ENCODE measurements at regions not wholly inside any gene's neighbourhood (a gene's known extent, or its start where the extent isn't known, plus 50 kb on each side); places are given as distances from the start of the nearest gene placed in this dataset.

- ChIA-PET POLR2A (no interaction called here), CTCF (interaction anchor here (1.1 kb wide), 1 partner anchor 35 kb away, joined by 3 read pairs; no protein-coding TSS in a partner anchor)
- intact Hi-C loops (cut with micrococcal nuclease) = no loop called here
- no peak for ATAC-seq
- H3K27ac Mint-ChIP-seq = no peak overlapping the region
- no peak for TF ChIP-seq CTCF (IDR thresholded peaks at IDR 0.05)
- H3K4me1 Mint-ChIP-seq (ENCODE audit: low read depth) = peaks cover 3% of the 10 kb centered on the region
- peaks cover 11% of the 10 kb centered on the region for H3K9me3 Mint-ChIP-seq
- peaks cover 2% of the 10 kb centered on the region for H3K27me3 Mint-ChIP-seq
- DNase-seq = no peak
- H3K36me3 Mint-ChIP-seq (ENCODE audit: low read depth) = no peaks in the 10 kb centered on the region
- no peak overlapping the region for H3K4me3 Mint-ChIP-seq
Measured at GRCh38 chr1:94362466-94363058, 55.6 kb upstream of the ABCD3 start.

- DNase-seq = no peak
- Mint-ChIP-seq H3K4me1 (ENCODE audit: low read depth) (peaks cover 3% of the 10 kb centered on the region), H3K4me3 (no peak overlapping the region), H3K36me3 (ENCODE audit: low read depth) (no peaks in the 10 kb centered on the region), H3K9me3 (peaks cover 7% of the 10 kb centered on the region), H3K27me3 (no peaks in the 10 kb centered on the region), H3K27ac (no peak overlapping the region)
- POLR2A ChIA-PET = no interaction called here
- no peak for TF ChIP-seq CTCF (IDR thresholded peaks at IDR 0.05)
- CTCF ChIA-PET = no interaction called here
- intact Hi-C loops (cut with micrococcal nuclease) = no loop called here
- ATAC-seq = no peak
Measured at GRCh38 chr1:94358630-94359599, 59.3 kb upstream of the ABCD3 start.

- H3K9me3 Mint-ChIP-seq = peaks cover 2% of the 10 kb centered on the region
- no peak overlapping the region for H3K27ac Mint-ChIP-seq
- H3K36me3 Mint-ChIP-seq (ENCODE audit: low read depth) = no peaks in the 10 kb centered on the region
- no peak for ATAC-seq
- DNase-seq = no peak
- H3K4me3 Mint-ChIP-seq = no peak overlapping the region
- peaks cover 3% of the 10 kb centered on the region for H3K4me1 Mint-ChIP-seq (ENCODE audit: low read depth)
- POLR2A ChIA-PET = no interaction called here
- TF ChIP-seq CTCF (IDR thresholded peaks at IDR 0.05) = no peak
- CTCF ChIA-PET = no interaction called here
- no peaks in the 10 kb centered on the region for H3K27me3 Mint-ChIP-seq
- intact Hi-C loops (cut with micrococcal nuclease) = no loop called here
Measured at GRCh38 chr1:94357661-94358060, 60.5 kb upstream of the ABCD3 start.

GRCh38 chr1:94355485-94355980, 62.7 kb upstream of the ABCD3 start:
- POLR2A ChIA-PET = no interaction called here
- TF ChIP-seq CTCF (IDR thresholded peaks at IDR 0.05) = no peak
- Mint-ChIP-seq H3K27me3 (no peaks in the 10 kb centered on the region), H3K4me3 (no peak overlapping the region), H3K4me1 (ENCODE audit: low read depth) (peaks cover 2% of the 10 kb centered on the region), H3K27ac (no peak overlapping the region), H3K36me3 (ENCODE audit: low read depth) (no peaks in the 10 kb centered on the region), H3K9me3 (no peaks in the 10 kb centered on the region)
- intact Hi-C loops (cut with micrococcal nuclease) = no loop called here
- DNase-seq = no peak
- CTCF ChIA-PET = no interaction called here
- no peak for ATAC-seq

GRCh38 chr1:94351481-94351880, 66.7 kb upstream of the ABCD3 start:
- intact Hi-C loops (cut with micrococcal nuclease) = no loop called here

More at GRCh38 chr1:94351481-94351880, 66.7 kb upstream of the ABCD3 start:
- TF ChIP-seq CTCF (IDR thresholded peaks at IDR 0.05) = no peak
- Mint-ChIP-seq H3K27me3 (no peaks in the 10 kb centered on the region), H3K9me3 (no peaks in the 10 kb centered on the region), H3K27ac (no peak overlapping the region), H3K4me3 (no peak overlapping the region), H3K4me1 (ENCODE audit: low read depth) (no peaks in the 10 kb centered on the region), H3K36me3 (ENCODE audit: low read depth) (no peaks in the 10 kb centered on the region)
- POLR2A ChIA-PET = no interaction called here
- ATAC-seq (no peak), DNase-seq (no peak)
- CTCF ChIA-PET = no interaction called here

All from activated CD8-positive, alpha-beta T cell treated with anti-CD3 and anti-CD28 coated beads for 36 hours (primary cell).